WI38 (cell line): ENCODE measurements at regions not wholly inside any gene's neighbourhood (a gene's known extent, or its start where the extent isn't known, plus 50 kb on each side); places are given as distances from the start of the nearest gene placed in this dataset.

Experiments
- H3K4me3 ChIP-seq: 2 replicates; pipeline ENCODE4 v1.5.1; 2011; ENCODE audit warnings: low read depth, mild to moderate bottlenecking, control low read depth, low read length
- CTCF ChIP-seq: IDR thresholded peaks from 2 replicates; pipeline ENCODE4 v1.5.1; 2012; ENCODE audit warnings: low read depth, mild to moderate bottlenecking, control low read depth, low read length

- TF ChIP-seq CTCF = no peak
- H3K4me3 ChIP-seq = no peak overlapping the region
Observed at GRCh38 chr4:18957716-18958115, 936.2 kb upstream of the LCORL start.

DNA sequence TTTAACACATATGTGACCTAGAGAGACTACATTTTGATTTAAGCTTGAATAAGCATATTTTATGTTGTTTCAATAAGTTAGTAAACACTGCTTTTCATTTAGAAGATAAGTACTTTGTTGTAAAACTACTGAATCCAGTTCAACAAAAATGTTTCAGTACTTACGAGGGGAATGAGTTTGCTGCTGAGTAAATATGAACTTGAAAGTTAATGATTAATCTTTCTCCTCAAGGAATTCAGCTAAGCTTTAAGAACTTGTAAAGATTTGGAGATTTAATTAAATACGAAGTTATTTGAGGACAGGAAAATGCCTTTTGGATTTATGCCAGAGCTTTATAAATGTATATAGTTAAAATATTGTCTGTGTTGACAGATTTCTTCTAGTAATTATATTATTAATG is 933.0 kb upstream of the LCORL start:
- no peak for TF ChIP-seq CTCF
- H3K4me3 ChIP-seq = no peak overlapping the region

- no peak overlapping the region for H3K4me3 ChIP-seq
- no peak for TF ChIP-seq CTCF
Observed at GRCh38 chr4:18953613-18954012, 932.1 kb upstream of the LCORL start.

- no peak overlapping the region for H3K4me3 ChIP-seq
- TF ChIP-seq CTCF = no peak
Observed at GRCh38 chr4:18945464-18945863, 923.9 kb upstream of the LCORL start.

DNA sequence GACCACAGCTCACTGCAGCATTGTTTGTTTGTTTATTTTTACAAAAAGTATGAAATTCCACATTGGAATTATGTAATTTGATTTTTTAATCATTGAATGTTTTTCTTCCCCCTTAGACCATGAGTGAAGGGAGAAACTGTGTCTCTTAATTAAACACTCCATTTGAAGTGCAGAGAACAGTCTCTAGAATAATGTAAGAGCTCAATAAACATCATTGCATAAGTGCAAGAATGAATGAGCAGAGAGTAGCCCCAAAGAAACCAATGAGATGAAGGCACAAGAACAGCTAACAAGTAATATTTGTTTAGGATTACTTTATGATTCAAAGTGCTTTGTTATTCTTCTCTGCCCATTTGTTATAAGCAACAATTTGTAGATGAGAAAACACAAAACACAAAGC is 921.3 kb upstream of the LCORL start:
- TF ChIP-seq CTCF = no peak
- no peak overlapping the region for H3K4me3 ChIP-seq

DNA sequence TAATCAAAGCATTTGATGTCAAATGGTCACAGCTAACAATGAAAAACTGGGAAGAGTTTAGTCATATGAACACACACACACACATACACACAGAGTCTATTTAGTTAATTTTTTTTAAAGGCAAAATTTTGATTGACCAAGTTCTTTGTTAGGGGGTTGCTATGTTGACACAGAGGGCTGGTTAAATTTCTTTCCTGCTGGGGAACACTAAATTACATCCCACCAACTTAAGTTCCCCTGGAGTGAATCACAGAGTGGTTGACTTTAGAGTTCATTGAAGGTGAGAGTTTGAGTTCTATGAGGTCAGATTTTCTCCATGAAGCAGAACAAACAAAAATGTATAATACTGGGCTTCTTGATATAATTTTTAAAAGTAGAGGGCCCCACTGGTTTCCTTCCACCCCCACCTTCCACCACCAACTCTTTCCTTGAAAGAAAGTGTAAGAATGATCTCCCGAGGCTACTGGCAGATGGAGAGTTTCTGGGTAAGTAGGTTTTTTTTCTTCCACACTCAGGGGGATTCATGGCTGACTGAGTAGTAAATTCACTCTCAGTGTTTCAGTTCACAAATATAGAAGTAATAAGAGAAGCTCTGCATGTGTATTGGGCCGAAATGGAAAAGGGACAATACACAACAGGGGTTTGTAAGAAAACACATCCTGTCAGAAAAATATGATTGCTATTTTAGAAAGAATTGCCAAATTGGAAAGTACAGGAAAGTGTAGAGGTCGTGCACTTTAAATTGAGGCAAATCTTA is 917.0 kb upstream of the LCORL start:
- no peak overlapping the region for H3K4me3 ChIP-seq
- no peak for TF ChIP-seq CTCF

DNA sequence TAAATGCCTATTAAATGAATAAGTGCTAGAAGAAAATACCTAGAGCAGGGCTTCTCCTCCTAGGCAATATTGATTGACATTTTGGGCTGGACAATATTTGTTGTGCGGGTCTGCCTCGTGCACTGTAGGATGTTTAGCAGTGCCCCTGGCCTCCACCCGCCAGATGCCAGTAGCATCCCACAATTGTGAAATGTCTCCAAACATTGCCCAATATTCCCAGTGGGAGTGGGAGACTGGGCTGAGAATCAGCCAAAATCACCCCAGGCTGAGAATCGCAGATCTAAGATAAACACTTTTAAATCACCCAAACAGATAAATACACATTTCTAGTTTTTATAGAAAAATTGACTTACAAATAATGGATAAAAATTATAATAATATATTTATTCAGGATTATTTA is 916.2 kb upstream of the LCORL start:
- TF ChIP-seq CTCF = no peak
- no peak overlapping the region for H3K4me3 ChIP-seq
